OCI-LY7 (cell line): ENCODE measurements at regions not wholly inside any gene's neighbourhood (a gene's known extent, or its start where the extent isn't known, plus 50 kb on each side); places are given as distances from the start of the nearest gene placed in this dataset.

ENCODE experiments used
- EZH2phosphoT487 ChIP-seq: fragments of 200-600 bp; sonication (generic); IDR thresholded peaks from 2 replicates; pipeline ENCODE4 v1.6.1; 2018; ENCODE audit warnings: low read depth, borderline replicate concordance, mild to moderate bottlenecking, mixed run types, antibody characterized with exemption, low read length, moderate library complexity, mixed read lengths
- TF ChIP-seq, protein P1 (sequence below): fragments of 200-600 bp; sonication (generic); conservative IDR thresholded peaks from 2 replicates; pipeline ENCODE4 v1.5.1; 2014; ENCODE audit warnings: mild to moderate bottlenecking, antibody characterized with exemption, low read length, moderate library complexity, mixed read lengths

DNA sequence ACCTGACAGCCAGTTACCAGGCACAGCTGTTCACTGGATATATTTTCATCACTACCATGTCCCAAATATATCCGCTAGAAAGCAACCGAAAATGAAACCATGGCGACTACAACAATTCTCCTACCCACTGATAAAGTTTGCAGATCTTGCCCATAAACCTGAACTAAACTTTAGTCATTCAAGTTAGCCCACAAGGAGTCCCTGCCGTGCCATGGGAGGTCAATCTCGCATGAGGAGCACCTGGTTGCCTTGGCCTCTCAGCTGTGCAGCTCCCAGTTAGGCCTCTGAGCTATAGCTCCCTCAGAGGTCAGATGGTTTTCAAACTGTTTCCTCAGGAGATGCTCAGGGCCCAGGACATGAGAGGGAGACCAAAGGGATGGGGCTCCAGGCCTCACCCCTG is 211.1 kb upstream of the RNF32 start:
- TF ChIP-seq, protein P1, sequence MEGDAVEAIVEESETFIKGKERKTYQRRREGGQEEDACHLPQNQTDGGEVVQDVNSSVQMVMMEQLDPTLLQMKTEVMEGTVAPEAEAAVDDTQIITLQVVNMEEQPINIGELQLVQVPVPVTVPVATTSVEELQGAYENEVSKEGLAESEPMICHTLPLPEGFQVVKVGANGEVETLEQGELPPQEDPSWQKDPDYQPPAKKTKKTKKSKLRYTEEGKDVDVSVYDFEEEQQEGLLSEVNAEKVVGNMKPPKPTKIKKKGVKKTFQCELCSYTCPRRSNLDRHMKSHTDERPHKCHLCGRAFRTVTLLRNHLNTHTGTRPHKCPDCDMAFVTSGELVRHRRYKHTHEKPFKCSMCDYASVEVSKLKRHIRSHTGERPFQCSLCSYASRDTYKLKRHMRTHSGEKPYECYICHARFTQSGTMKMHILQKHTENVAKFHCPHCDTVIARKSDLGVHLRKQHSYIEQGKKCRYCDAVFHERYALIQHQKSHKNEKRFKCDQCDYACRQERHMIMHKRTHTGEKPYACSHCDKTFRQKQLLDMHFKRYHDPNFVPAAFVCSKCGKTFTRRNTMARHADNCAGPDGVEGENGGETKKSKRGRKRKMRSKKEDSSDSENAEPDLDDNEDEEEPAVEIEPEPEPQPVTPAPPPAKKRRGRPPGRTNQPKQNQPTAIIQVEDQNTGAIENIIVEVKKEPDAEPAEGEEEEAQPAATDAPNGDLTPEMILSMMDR = no peak
- TF ChIP-seq EZH2phosphoT487 = no peak
